Mammary epithelial cell (primary cell): ENCODE measurements at regions not wholly inside any gene's neighbourhood (a gene's known extent, or its start where the extent isn't known, plus 50 kb on each side); places are given as distances from the start of the nearest gene placed in this dataset.

Experiments
- CTCF ChIP-seq, 2 donors: IDR thresholded peaks in 1 of 2; conservative IDR thresholded peaks in 1 of 2; 2 replicates each; pipeline ENCODE4 v1.5.1; 2011 to 2012; ENCODE audit warnings: inconsistent platforms in 2 of 2, low read length in 2 of 2, mild to moderate bottlenecking in 2 of 2, control low read depth in 1 of 2, low read depth in 1 of 2; ENCODE audit not compliant: insufficient read depth in 1 of 2; ENCODE audit errors: extremely low read depth in 1 of 2
- EZH2 ChIP-seq: IDR thresholded peaks from 2 replicates; pipeline ENCODE4 v1.6.1; 2012; ENCODE audit warnings: low read length, inconsistent platforms, borderline replicate concordance

DNA sequence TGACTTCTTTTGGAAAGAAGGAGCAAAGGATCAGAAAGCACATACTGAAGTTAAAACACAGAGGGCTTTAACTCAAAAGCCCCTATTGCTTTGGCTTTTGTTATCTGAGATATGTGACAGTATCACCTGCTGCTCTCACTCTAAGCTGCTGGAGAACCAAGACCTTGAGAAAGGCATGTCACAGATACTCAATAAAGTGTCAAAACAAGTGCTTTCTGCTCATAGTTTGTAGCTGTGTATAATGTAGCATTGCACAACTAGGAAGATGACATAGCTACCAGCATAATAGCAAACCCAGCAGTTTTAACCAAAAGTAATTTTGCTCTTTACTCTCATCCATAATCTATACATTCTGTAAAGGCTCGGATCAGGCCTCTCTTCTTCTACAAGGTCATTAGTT lies 159.6 kb downstream of the LHFPL1 start:
- TF ChIP-seq CTCF (conservative IDR thresholded peaks at IDR 0.05 in 1 of 2, IDR thresholded peaks at IDR 0.05 in 1 of 2; ENCODE audit: extremely low read depth in 1 of 2, insufficient read depth in 1 of 2, low read depth in 1 of 2, low read length in 2 of 2) (no peak), EZH2 (no peak)
